Fibroblast of peridontal ligament (primary cell): ENCODE measurements at regions not wholly inside any gene's neighbourhood (a gene's known extent, or its start where the extent isn't known, plus 50 kb on each side); places are given as distances from the start of the nearest gene placed in this dataset.

ENCODE experiments used
- DNase-seq: peaks from one replicate; pipeline ENCODE4 v3.0.0-alpha.2; 2010; ENCODE audit errors: extremely low read depth

DNA sequence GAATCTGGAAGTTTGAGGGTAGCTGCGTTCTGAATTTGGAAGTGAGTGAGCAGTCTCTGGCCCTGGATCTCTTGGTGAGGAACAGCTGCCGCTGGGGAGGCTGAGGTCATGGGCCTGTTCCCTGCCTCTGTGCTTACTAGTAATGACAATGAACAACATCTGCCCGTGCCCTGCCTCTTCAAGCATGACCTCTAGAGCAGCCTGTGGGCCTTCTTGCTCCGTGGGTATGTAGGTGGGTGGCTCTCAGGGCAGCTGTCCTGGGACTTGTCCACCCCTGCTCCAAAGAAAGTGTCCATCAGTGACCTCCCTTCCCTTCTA lies 186.2 kb downstream of the CXCL12 start:
- DNase-seq = no peak

DNA sequence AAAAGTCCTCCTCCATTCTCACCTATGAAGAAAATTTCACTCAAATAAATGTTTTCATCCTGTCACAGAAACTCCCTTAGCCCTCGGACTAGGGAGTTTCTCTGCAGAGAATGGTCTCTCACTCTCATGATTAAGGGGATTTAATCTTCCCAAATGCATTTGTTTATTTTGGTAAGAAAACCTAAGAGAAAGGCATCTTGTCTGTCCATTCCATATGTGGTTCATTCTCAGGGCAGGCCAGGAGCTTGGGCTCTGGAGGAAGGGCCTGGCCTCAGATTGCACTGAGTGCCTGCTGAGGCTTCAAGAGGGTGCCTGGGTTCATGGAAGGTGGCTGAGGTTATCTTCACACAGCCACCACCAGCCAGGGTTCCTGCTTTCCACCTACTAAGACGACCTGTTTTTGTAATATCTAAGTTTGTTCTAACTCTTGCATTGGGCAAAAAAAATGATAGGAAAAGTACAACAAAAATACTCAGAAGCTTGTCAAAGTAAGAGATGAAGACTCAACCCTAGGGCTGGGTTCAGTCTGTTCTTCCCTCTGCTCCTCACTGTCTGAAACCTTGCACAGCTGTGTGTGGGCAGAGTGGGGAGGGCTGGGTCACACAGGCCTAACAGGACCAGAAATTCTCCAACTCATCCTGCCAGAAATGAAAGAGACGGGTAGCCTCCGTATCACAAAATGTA lies 186.7 kb downstream of the CXCL12 start:
- peak; percentile 49 for DNase-seq

GRCh38 chr10:44197646-44198045 lies 187.3 kb downstream of the CXCL12 start:
- DNase-seq = no peak

- DNase-seq = no peak
These were observed 188.6 kb downstream of the CXCL12 start for GRCh38 chr10:44196336-44196735.

DNA sequence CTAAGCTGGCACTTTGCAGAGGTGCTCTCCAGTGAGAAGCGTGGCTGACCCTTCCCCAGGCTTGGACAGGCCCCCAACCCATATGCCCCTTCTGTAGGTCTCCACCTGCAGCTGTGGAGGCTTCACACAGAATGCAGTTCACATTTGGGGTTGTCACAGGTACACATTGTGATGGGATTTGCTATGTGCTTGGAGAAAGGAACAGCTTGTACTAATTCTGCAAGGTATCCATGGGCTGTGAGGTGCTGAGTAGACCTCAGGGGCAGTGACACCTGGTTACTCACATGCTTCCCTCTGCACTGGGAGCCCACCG lies 188.9 kb downstream of the CXCL12 start:
- DNase-seq = no peak

GRCh38 chr10:44195112-44196007 lies 189.5 kb downstream of the CXCL12 start:
- peak; percentile 98 for DNase-seq

GRCh38 chr10:44194435-44194834 lies 190.5 kb downstream of the CXCL12 start:
- DNase-seq = no peak

GRCh38 chr10:44193567-44194220 lies 191.2 kb downstream of the CXCL12 start:
- DNase-seq = peak; percentile 67

- peak; percentile 83 for DNase-seq
These were observed 191.7 kb downstream of the CXCL12 start for GRCh38 chr10:44193166-44193565.

GRCh38 chr10:44192435-44192834 lies 192.5 kb downstream of the CXCL12 start:
- no peak for DNase-seq

DNA sequence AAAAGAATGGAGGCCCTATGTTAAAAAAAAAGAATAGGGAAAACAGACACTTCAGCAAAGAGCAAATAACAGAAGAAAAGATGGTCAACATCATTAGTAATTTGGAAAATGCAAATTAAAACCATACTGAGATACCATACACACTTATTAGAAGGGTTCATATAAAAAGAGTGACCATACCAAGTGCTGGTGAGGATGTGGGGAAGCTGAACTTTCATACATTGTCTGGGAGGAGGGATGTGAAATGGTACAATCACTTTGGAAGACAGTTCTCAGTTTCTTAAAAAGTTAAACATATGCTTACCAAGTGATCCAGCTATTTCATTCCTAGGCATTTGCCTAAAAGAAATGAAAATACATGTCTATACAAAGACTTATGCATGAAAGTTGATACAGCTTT lies 194.4 kb downstream of the CXCL12 start:
- DNase-seq = no peak

GRCh38 chr10:44186821-44187220 lies 198.1 kb downstream of the CXCL12 start:
- no peak for DNase-seq

DNA sequence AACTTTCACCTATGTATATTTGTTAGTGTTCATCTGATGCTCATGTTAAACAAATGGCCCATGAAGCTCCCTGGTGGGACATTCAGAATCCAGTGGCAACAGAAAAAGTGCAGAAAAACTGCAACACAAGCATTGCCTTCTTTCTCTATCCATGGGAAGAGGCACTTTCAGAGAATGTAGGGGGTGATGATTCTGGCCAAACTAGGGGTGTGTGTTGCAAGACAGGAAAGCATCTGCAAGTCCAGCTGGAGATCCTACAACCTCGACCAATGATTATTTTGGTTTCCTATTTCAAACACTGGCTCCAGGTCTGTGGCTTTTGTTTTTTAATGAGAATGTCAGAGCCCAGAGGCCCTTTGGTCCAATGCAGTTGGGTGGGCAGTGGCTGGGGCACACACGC lies 198.7 kb downstream of the CXCL12 start:
- DNase-seq = peak; percentile 93

GRCh38 chr10:44185315-44185666 lies 199.6 kb downstream of the CXCL12 start:
- no peak for DNase-seq

GRCh38 chr10:44184633-44185314 lies 200.1 kb downstream of the CXCL12 start:
- DNase-seq = no peak

DNA sequence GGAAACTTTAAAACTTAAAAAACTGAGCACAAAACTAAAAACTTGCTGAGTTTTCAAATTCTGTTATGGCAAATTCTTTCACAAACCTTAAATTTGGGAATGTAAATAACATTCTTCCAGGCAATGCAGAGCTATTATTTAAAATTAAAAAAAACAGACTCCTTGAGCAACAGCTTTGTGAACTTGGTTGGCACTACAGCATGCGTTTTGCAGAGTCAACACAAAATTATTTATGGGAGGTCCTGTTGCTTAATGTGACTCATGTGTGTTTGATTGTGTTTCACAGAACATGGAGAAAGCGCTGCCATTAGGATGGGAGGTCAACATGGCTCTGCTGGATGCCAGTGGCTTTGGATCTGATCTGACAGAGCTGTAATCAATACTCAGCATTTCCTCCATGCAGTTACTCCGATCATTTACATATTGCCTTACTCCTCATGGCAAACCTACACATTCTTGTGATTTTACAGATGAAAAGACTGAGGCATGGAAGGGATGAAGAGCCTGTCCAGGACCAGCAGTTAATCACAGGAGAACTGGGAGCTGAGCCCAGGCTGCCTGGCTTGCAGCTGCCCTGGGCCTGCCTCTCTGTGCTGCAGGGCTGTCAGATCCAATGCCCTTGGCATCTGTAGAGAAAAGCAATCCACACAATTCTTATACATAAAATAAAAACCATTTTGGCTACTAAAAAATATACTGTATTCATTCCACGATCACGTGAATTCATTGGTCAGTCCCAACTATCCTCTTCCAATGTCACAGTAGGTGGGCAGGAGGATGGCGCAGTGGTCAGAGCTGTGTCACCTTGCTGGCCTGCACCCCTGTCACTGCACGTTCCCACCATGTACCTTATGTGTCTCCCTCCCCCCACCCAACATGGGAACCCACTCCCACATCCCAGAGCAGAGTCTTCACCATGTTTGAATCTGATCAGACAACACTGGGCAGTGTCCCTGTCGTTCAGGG lies 200.9 kb downstream of the CXCL12 start:
- peak; percentile 96 for DNase-seq

DNA sequence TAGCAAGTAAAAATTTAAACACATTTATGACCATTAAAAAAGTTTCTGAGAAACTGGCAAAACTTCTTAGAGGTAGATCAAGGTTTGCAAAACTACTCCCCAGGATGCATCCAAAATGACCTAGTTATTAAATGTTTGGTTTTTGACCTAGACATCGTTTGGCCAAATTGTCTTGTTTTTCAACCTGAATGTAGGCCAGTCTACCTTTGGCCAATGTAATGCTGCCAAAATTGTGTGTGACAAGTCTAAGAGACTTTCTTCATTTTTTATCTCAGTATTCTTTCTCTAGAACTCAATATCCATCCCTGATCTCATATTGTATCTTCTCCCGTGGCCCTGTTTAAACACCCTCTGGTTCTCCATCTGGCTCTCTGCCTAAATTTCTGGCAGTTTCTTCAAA lies 202.0 kb downstream of the CXCL12 start:
- DNase-seq = no peak

- DNase-seq = peak; percentile 97
These were observed 204.4 kb downstream of the CXCL12 start for GRCh38 chr10:44180321-44181168.

GRCh38 chr10:44178856-44179255 lies 206.0 kb downstream of the CXCL12 start:
- peak; percentile 30 for DNase-seq

GRCh38 chr10:44178281-44178680 lies 206.6 kb downstream of the CXCL12 start:
- no peak for DNase-seq
